HG02884 (cell line): ENCODE measurements at regions not wholly inside any gene's neighbourhood (a gene's known extent, or its start where the extent isn't known, plus 50 kb on each side); places are given as distances from the start of the nearest gene placed in this dataset.
"Not testable (repeated sequence)": the region's sequence is repeated elsewhere in the genome, so short reads cannot be mapped to it uniquely, and the experiment has no call there.

Source experiments
- ATAC-seq: cut with Tn5 transposase; IDR thresholded peaks from one replicate; pipeline ENCODE4 v1.9.1; 2021; ENCODE audit warnings: mild to moderate bottlenecking, moderate library complexity; ENCODE audit not compliant: unreplicated experiment

DNA sequence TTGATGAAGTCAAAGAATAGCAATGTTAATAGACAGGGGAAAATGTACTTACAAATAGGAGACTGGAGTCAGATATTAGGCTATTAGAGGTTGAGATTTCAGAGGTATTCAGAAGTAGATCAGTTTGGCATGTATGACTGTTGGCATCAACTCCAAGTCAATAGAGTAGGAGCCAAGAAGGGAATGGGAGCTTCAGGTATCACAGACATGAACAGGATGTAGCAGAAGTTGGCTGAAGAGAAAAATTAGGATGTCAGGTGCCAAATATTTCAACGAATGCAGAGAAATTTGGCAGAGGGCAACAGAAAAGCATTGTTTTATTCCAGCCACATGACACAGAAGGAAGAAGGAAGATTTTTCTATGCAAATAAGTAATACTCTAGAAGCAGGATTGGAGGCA, 69.7 kb downstream of the GLYATL1 start:
- no peak for ATAC-seq

DNA sequence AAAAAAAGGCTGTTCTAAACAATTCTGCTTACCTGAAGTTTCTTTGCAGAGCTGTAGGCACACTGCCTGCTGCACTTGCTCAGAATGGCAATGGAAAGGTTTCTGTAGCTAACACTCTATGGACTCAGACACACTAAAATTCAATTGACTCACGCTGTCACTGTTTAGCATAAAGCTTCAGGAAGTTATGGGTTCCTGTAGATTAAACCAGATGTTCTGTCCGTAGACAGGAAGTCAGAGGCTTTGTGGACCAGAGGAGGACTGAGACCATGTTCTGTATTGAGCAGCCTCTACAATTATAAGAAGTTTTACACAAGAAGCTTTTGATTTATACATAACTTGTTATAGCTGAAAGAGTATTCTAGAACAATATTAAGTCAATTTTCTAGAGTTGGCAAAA, 70.4 kb downstream of the GLYATL1 start:
- peak; percentile 56 for ATAC-seq

DNA sequence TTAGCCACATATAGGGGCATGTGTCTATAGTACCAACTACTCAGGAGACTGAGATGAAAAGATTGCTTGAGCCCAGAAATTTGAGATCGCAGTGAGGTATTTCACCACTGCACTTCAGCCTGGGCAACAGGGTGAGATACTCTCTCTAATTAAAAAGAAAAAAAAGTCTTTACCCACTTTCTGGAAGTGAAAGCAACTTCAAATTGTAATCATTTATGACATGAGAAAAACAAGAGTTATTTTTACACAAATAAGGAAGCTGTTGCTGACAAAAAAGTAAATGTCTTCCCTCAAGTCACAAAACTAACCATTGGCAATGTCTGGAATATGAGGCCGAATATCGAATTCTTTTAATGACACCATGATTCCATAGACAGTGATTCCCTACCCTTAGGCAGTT, 71.4 kb downstream of the GLYATL1 start:
- no peak for ATAC-seq

DNA sequence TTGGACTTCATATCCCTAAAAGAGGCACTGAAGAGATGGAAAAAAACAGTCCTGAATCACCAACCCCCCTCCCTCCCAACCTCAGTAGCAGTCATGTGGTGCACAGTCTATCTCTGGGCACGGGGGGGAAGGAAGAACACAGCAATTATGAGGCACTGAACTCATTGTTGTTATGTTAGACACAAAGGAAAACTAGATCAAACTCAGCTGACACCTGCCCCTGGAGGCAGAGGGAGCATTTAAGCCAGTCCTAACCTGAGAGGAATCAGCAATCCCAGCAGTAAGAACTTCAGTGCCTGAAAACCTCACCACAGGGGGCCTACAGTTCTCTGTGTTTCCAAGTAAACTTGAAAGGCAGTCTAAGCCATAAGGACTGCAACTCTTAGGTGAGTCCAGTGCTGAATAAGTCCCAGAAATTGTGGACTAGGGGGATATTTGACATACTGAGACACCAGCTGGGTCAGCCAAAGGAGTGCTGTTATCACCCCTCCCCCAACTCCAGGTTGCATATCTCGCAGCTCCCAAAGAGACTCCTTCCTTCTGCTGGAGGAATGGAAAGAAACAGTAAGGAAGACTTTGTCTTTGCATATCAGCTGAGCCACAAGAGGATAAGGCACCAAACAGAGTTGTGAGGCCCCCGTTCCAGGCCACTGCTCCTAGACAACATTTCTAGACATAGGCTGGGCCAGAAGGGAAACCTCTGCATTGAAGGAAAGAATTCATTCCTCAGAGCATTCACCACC, 72.5 kb downstream of the GLYATL1 start:
- no peak for ATAC-seq

DNA sequence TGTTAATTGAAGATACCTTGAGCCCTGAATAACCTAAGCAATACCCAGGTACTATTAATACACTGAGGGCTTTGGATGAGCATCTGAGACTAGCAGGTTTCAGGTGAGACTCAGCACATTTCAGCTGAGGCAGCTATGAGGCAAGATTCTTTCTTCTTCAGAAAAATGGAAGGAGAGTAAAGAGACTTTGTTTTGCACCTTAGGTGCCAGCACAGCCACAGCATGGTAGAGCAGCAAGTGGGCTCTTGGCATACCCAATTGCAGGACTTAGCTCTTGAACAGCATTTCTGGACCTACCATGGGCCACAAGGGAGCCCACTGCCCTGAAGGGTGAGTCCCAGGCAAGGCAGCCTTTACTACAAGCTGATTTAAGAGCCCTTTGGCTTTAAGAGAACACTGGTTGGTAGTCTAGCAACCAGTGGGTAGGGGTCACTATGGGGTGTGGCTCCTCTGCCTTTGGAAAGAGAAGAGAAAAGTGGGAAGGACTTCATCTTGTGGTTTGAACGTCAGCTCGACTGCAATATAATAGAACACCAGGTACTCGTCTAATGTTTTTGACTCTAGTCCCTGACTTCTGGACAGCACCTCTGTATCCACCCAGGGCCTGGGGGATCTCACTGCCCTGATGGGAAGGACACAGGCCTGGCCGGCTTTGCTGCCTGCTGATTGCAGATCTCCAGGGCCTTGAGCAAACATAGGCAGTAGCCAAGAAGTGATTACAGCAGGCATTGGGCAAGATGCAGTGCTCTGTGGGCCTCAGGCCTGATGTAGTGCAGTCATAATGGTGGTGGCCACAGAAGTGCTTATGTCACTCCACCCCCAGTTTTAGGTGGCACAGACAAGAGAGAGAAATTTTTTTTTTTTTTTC, 73.3 kb downstream of the GLYATL1 start:
- no peak for ATAC-seq

GRCh38 chr11:59025097-59025496, 61.0 kb upstream of the GLYATL1B start:
- ATAC-seq = no peak

GRCh38 chr11:59028105-59028504, 58.0 kb upstream of the GLYATL1B start:
- no peak for ATAC-seq

DNA sequence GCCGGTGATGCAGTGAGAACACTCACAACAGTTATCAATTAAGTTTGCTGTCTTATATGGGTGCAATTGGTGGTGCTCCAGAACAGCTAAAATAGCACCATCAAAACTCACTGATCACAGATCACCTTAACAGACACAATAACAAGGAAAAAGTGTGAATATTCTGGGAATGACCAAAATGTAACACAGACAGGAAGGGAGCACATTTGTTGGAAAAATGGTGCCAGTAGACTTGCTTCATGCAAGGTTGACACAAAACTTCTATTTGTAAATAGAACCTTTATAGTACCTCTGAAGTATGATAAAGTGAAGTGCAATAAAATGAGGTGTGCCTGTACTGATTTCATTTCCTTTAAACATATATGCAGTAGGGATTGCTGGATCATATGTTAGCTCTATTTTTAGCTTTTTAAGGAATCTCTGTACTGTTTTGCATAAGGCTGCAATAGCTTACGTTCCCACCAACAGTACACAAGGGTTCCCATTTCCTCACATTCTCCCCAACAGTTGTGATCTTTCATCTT, 56.7 kb upstream of the GLYATL1B start:
- no peak for ATAC-seq

DNA sequence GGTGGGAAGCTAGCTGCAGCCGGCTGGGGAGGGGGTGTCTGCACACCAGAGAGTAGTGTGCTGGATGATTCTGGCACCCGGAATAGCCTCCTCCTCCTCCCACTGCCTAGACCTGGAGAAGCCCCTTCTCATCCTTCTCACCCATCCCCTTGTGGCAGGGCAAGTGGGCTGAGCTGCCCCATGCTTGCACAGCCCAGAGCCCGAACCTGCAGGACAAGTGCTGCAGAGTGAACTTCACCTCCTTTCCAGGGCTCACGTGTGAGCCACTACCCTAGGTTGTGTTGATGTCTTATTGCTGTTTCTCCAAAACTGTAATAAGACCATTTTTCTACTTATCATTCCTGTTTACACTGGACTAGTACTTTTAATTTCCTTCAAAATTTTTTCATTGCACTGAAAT, 56.1 kb upstream of the GLYATL1B start:
- ATAC-seq = no peak

GRCh38 chr11:59031746-59032145, 54.4 kb upstream of the GLYATL1B start:
- not testable (repeated sequence) for ATAC-seq
